GM18870 (cell line): ENCODE measurements at regions not wholly inside any gene's neighbourhood (a gene's known extent, or its start where the extent isn't known, plus 50 kb on each side); places are given as distances from the start of the nearest gene placed in this dataset.
A peak's percentile ranks its signal among the peaks of the same experiment; 100 is the strongest.
"Not testable (repeated sequence)": the region's sequence is repeated elsewhere in the genome, so short reads cannot be mapped to it uniquely, and the experiment has no call there.

Experiments used
- ATAC-seq: cut with Tn5 transposase; IDR thresholded peaks from one replicate; pipeline ENCODE4 v1.9.1; 2021; ENCODE audit warnings: moderate library complexity; ENCODE audit not compliant: unreplicated experiment

DNA sequence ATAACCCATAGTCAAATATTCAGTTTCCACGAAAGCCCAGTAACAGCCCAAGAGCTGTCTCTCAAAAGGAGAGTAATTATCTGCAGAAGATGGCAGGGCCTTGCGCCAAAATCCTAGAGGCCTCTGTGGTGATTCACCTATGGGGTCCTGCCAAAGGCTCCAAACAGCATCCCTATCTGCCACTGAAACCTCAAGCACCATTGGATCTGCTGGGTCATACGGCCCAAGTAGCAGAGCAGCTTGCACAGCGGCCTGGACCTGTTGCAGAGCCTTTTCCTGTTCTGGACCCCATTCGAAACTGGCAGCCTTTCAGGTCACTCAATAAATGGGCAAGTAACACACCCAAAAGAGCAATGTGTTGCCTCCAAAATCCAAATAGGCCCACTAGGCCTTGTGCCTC is 183.2 kb upstream of the IPO5 start:
- not testable (repeated sequence) for ATAC-seq

GRCh38 chr13:97772466-97772865 is 181.0 kb upstream of the IPO5 start:
- ATAC-seq: not testable (repeated sequence)

DNA sequence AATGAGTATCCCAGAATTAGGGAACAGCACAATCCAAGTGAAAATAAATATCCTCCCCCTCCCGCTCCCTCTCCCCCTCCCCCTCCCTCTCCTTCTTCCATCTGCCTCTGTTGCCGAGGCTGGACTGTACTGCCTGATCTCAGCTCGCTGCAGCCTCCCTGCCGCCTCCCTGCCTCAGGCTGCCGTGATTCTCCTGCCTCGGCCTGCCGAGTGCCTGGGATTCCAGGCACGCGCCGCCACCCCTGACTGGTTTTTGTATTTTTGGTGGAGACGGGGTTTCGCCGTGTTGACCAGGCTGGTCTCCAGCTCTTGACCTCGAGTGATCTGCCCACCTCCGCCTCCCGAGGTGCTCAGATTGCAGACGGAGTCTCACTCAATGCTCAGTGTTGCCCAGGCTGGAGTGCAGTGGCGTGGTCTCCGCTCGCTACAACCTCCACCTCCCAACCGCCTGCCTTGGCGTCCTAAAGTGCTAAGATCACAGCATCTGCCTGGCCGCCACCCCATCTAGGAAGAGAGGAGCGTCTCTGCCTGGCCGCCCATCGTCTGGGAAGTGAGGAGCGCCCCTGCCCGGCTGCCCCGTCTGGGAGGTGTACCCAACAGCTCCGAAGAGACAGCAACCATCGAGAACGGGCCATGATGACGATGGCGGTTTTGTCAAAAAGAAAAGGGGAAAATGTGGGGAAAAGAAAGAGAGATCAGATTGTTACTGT is 178.9 kb upstream of the IPO5 start:
- ATAC-seq: not testable (repeated sequence)

DNA sequence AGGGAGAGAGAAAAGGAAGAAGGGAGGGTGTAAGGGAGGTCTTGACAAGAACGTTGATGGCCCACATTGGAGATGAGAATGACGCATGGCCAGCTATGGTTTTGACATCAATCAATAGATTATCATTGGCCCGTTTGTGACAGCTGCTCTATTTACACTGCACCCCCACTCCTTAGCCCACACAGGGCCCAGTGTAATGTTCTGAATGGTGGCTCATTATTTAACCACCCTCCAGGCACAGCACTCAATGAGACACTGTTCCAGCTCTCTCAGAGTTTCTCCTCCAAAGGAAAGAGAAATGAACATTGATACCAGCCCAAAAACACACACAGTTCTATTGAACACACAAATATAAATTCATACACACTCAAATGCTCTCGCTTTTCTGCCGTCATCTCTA is 173.0 kb upstream of the IPO5 start:
- no peak for ATAC-seq

- ATAC-seq: no peak
Observed at GRCh38 chr13:97781891-97782305, 171.6 kb upstream of the IPO5 start.

DNA sequence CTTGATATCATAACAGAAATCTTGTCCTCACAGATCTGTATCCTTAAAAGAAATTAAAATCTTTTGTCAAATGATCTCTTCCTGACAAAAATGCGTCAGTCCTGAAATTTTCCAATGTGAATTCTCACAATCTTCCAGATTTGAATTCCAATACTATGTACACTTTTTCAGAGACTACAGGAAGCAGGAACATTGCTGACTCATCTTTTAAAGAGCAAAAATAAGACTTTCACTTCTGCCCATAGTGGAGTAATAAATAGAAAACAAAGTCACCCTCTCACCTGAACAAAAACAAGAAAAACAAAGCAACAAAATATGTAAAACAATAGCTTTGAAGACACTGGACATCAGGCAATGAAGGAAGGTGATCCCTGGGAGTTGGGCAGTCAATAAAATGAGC is 167.0 kb upstream of the IPO5 start:
- ATAC-seq: no peak

- ATAC-seq: no peak
Observed at GRCh38 chr13:97797553-97797952, 155.9 kb upstream of the IPO5 start.

GRCh38 chr13:97798171-97798821 is 155.2 kb upstream of the IPO5 start:
- ATAC-seq: no peak

- ATAC-seq: no peak
Observed at GRCh38 chr13:97798836-97799235, 154.6 kb upstream of the IPO5 start.

DNA sequence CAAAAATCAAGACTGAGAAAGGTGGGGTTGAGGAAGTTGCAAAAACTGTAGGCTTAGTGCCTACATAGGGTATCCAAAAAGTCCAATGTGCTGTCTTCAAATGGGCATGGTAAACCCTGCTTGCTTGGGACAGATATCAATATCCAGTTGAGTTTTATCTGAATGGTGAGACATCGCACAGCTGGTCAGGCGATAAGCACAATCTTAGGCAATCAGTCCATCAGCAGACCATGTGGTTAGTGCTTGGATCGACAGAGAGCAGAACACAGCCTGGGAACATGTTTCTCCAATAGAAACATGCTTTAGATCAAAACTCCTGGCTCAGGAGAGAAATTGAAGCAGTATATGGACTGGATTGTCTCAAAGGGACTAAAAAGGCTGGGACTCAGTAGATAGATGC is 151.3 kb upstream of the IPO5 start:
- no peak for ATAC-seq

GRCh38 chr13:97809576-97809975 is 143.9 kb upstream of the IPO5 start:
- no peak for ATAC-seq

DNA sequence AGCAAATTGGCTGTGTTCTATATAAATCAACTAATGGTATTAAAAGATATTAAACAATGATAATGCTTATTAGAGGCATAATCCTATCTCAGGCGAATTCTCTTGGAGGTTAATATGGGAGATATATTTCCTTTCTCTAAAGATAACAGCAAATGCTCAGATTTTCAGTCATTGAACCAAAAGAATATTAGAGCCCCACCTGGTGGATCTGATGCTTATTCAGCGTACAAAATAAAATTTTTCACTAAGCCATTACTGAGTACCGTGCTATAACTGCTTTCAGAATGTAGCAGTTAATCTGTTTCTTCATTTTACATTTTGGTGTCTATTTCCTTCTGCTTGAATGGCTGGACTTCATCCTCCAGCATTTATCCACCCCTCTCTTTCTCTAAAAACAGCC is 143.3 kb upstream of the IPO5 start:
- no peak for ATAC-seq

- ATAC-seq: no peak
Observed at GRCh38 chr13:97822377-97822776, 131.1 kb upstream of the IPO5 start.

GRCh38 chr13:97826421-97827012 is 127.0 kb upstream of the IPO5 start:
- no peak for ATAC-seq

GRCh38 chr13:97834250-97834649 is 119.2 kb upstream of the IPO5 start:
- ATAC-seq: no peak

- ATAC-seq: no peak
Observed at GRCh38 chr13:97843189-97843588, 110.3 kb upstream of the IPO5 start.

DNA sequence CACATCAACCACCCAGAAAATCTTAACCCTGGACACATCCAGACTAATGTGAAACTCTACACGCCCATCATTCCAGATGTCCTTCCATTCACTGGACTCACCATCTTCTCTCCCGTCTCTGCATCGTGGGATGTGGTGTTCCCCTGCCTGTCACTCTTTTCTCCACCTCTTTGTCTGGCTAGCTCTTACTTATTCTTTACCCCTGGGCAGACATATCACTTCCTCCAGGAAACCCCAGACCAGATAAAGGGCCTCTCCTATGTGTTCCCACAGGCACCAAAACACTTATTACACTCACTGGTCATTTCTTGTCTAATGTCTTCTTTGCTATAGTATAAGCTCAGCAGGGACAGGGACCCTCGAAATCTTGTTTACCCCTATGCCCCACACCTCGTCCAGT is 109.3 kb upstream of the IPO5 start:
- ATAC-seq: no peak

DNA sequence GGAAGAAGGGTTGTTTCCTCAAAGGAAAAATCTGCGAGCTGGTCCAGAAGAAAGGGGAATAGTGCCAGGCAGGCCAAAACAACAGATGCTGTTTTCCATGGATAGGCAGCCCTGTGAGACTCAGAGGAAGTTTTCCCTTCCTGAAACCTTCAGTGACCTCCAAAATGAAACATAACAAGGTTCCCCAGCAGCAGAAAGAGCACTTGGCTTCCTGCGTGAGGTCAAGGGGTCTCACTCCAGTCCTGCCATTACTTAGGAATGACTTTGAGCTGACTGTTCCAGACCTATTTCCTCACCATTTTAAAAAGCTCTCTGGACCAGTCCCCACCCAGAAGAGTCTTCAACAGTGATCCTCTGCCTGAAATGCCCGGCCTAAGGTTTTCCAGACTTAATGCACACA is 104.6 kb upstream of the IPO5 start:
- no peak for ATAC-seq

GRCh38 chr13:97849305-97849704 is 104.2 kb upstream of the IPO5 start:
- ATAC-seq: peak; percentile 97

- ATAC-seq: no peak
Observed at GRCh38 chr13:97851269-97851668, 102.2 kb upstream of the IPO5 start.

DNA sequence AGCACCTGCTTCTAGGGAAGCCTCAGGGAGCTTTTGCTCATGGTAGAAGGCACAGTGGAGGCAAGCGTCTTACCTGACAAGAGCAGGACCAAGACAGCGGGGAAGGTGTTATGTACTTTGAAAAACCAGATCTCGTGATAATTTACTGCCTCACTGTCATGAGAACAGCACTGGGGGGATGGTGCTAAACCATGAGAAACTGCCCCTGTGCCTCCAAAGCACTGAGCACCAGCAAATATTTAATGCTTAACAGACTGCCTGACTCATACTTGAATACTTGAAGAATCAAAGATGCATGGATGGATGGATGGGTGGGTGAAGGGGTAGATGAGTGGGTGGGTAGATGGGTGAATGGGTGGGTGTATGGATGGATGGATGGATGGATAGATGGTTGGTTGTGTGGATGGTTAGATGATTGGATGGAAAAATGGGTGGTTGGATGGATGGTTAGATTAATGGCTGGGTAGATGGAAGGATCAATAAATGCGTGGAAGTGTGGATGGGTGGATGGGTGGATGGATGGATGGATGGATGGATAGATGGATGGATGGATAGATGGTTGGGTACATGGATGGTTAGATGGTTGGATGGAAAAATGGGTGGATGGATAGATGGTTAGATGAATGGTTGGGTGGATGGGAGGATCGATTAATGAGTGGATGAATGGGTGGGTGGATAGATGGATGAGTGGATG is 101.1 kb upstream of the IPO5 start:
- ATAC-seq: no peak

GRCh38 chr13:97853550-97853949 is 99.9 kb upstream of the IPO5 start:
- no peak for ATAC-seq
